Chondrocyte (in vitro differentiated cells): ENCODE measurements at regions not wholly inside any gene's neighbourhood (a gene's known extent, or its start where the extent isn't known, plus 50 kb on each side); places are given as distances from the start of the nearest gene placed in this dataset.
"Not testable (repeated sequence)": the region's sequence is repeated elsewhere in the genome, so short reads cannot be mapped to it uniquely, and the experiment has no call there.

Source experiments
- DNase-seq: peaks from one replicate; pipeline ENCODE4 v3.0.0; 2021; ENCODE audit warnings: mixed read lengths, low spot score
- H3K27ac Mint-ChIP-seq: one replicate; pipeline ENCODE4 v1.8.0; 2021; ENCODE audit warnings: mild to moderate bottlenecking, moderate library complexity, mixed read lengths; ENCODE audit not compliant: unreplicated experiment
- H3K27me3 Mint-ChIP-seq: 2 replicates; pipeline ENCODE4 v1.8.0; 2021; ENCODE audit warnings: low read depth, mixed read lengths
- H3K36me3 Mint-ChIP-seq: 2 replicates; pipeline ENCODE4 v1.8.0; 2021; ENCODE audit warnings: low read depth, mixed read lengths
- H3K4me1 Mint-ChIP-seq: 2 replicates; pipeline ENCODE4 v1.8.0; 2021; ENCODE audit warnings: low read depth, mild to moderate bottlenecking, mixed read lengths
- H3K4me3 Mint-ChIP-seq: one replicate; pipeline ENCODE4 v1.8.0; 2021; ENCODE audit warnings: mild to moderate bottlenecking, moderate library complexity, mixed read lengths; ENCODE audit not compliant: unreplicated experiment
- H3K9me3 Mint-ChIP-seq: 2 replicates; pipeline ENCODE4 v1.8.0; 2021; ENCODE audit warnings: low read depth, mixed read lengths
- CTCF ChIP-seq: fragments of 200-600 bp; sonication (generic); IDR thresholded peaks from 2 replicates; pipeline ENCODE4 v1.5.0; 2021; ENCODE audit warnings: antibody characterized with exemption, mild to moderate bottlenecking, moderate library complexity

GRCh38 chr3:164406281-164406680 lies 672.0 kb downstream of the SI start:
- H3K9me3 Mint-ChIP-seq: no peaks in the 10 kb centered on the region
- H3K4me3 Mint-ChIP-seq: no peak overlapping the region
- H3K27me3 Mint-ChIP-seq: peaks cover 2% of the 10 kb centered on the region
- no peak overlapping the region for H3K27ac Mint-ChIP-seq
- no peak for TF ChIP-seq CTCF
- H3K4me1 Mint-ChIP-seq: peaks cover 4% of the 10 kb centered on the region
- DNase-seq: no peak
- H3K36me3 Mint-ChIP-seq: peaks cover 2% of the 10 kb centered on the region

GRCh38 chr3:164401923-164402322 lies 676.4 kb downstream of the SI start:
- Mint-ChIP-seq H3K4me1 (no peaks in the 10 kb centered on the region), H3K27me3 (no peaks in the 10 kb centered on the region), H3K9me3 (no peaks in the 10 kb centered on the region), H3K4me3 (no peak overlapping the region), H3K27ac (no peak overlapping the region), H3K36me3 (no peaks in the 10 kb centered on the region)
- DNase-seq: peak; percentile 77
- TF ChIP-seq CTCF: no peak

GRCh38 chr3:164401440-164401839 lies 676.9 kb downstream of the SI start:
- H3K36me3 Mint-ChIP-seq, DNase-seq, H3K9me3 Mint-ChIP-seq, H3K27ac Mint-ChIP-seq, H3K4me1 Mint-ChIP-seq, H3K27me3 Mint-ChIP-seq, H3K4me3 Mint-ChIP-seq: not testable (repeated sequence)

- DNase-seq: no peak
- TF ChIP-seq CTCF: no peak
- peaks cover 10% of the 10 kb centered on the region for H3K27me3 Mint-ChIP-seq
- H3K36me3 Mint-ChIP-seq: no peaks in the 10 kb centered on the region
- H3K4me1 Mint-ChIP-seq: no peaks in the 10 kb centered on the region
- H3K27ac Mint-ChIP-seq: no peak overlapping the region
- no peak overlapping the region for H3K4me3 Mint-ChIP-seq
- no peaks in the 10 kb centered on the region for H3K9me3 Mint-ChIP-seq
These were observed 680.8 kb downstream of the SI start for GRCh38 chr3:164397462-164397861.

GRCh38 chr3:164393171-164393570 lies 685.1 kb downstream of the SI start:
- H3K27me3 Mint-ChIP-seq: peaks cover 11% of the 10 kb centered on the region
- H3K4me1 Mint-ChIP-seq: no peaks in the 10 kb centered on the region

More at GRCh38 chr3:164393171-164393570, 685.1 kb downstream of the SI start:
- H3K36me3 Mint-ChIP-seq: no peaks in the 10 kb centered on the region
- no peak overlapping the region for H3K4me3 Mint-ChIP-seq
- no peak for DNase-seq
- no peaks in the 10 kb centered on the region for H3K9me3 Mint-ChIP-seq
- peak; percentile 18 for TF ChIP-seq CTCF
- H3K27ac Mint-ChIP-seq: no peak overlapping the region
